ENCODE measurements at regions not wholly inside any gene's neighbourhood (a gene's known extent, or its start where the extent isn't known, plus 50 kb on each side); places are given as distances from the start of the nearest gene placed in this dataset.

DNA sequence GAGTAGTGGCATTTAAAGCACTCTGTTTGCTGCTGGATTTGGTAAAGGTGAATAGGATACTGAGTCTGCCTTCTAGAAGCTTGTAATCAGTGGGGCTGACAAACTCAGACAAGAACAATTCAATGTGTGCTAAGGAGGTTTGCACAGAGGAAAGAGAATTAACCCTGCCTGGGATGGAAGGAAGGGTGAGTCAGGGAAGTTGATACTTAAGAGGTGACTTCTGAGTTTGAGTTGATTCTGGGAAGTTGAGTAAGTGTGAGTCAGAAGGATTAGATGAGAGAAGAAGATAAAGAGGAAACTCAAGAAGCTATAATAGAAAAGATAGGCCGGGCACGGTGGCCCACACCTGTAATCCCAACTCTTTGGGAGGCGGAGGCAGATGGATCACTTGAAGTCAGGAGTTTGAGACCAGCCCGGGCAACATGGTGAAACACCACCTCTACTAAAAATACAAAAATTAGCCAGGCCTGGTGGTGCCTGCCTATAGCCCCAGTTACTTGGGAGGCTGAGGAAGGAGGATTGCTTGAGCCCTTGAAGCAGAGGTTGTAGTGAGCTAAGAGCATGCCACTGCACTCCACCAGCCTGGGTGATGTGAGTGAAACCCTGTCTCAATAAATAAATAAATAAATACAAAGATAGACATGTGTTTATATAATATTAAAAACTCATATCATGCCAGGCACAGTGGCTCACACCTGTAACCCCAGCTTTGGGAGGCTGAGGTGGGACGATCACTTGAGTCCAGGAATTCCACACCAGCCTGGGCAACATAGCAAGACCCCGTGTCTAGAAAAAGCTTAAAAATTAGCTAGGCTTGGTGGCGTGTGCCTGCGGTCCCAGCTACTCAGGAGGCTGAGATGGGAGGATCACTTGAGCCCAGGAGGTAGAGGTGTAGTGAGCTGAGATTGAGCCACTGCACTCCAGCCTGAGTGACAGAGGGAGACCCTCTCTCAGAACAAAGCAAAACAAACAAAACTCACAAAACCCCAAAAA, 126.8 kb upstream of the CPM start:
- no peak for DNase-seq
- Histone ChIP-seq H3K27me3 (ENCODE audit: insufficient read depth, low read depth, severe bottlenecking) (no peaks in the 10 kb centered on the region), H3K4me3 (ENCODE audit: low read depth, low read length) (no peak overlapping the region), H3K27ac (no peak overlapping the region), H3K36me3 (no peaks in the 10 kb centered on the region), H3K9me3 (ENCODE audit: severe bottlenecking) (no peaks in the 10 kb centered on the region)
- no peak for TF ChIP-seq CTCF (IDR thresholded peaks at IDR 0.05; ENCODE audit: low read depth, low read length)

DNA sequence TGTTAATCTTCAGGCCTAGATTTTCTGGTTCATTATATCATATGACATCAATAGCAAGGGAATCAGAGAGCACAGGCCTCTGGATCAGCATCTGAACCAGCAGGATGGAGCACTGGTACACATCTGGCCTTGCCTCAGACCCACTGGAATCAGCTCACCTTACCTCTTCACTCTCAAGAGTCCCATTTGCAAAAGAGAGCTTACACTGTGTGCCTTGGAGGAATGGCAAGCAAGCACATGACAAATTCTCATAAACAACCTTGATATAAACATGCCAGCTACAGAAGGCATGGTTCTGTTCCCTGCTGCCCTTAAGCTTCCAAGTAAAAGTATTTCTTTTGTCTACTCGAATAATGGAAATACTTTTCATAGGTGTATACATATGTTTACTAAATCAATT, 128.6 kb upstream of the CPM start:
- TF ChIP-seq CTCF (IDR thresholded peaks at IDR 0.05; ENCODE audit: low read depth, low read length), result no peak
- H3K4me3 ChIP-seq (ENCODE audit: low read depth, low read length), result no peak overlapping the region
- H3K36me3 ChIP-seq, result no peaks in the 10 kb centered on the region
- H3K27ac ChIP-seq, result no peak overlapping the region
- H3K27me3 ChIP-seq (ENCODE audit: insufficient read depth, low read depth, severe bottlenecking), result no peaks in the 10 kb centered on the region
- H3K9me3 ChIP-seq (ENCODE audit: severe bottlenecking), result no peaks in the 10 kb centered on the region
- DNase-seq, result no peak

- Histone ChIP-seq H3K9me3 (ENCODE audit: severe bottlenecking) (no peaks in the 10 kb centered on the region), H3K36me3 (no peaks in the 10 kb centered on the region), H3K4me3 (ENCODE audit: low read depth, low read length) (no peak overlapping the region), H3K27me3 (ENCODE audit: insufficient read depth, low read depth, severe bottlenecking) (no peaks in the 10 kb centered on the region), H3K27ac (no peak overlapping the region)
- no peak for TF ChIP-seq CTCF (IDR thresholded peaks at IDR 0.05; ENCODE audit: low read depth, low read length)
- DNase-seq, result no peak
Measured at GRCh38 chr12:69062621-69063237, 129.8 kb upstream of the CPM start.

- no peak for DNase-seq
- H3K9me3 ChIP-seq (ENCODE audit: severe bottlenecking), result no peaks in the 10 kb centered on the region
- H3K27me3 ChIP-seq (ENCODE audit: insufficient read depth, low read depth, severe bottlenecking), result no peaks in the 10 kb centered on the region
- no peak for TF ChIP-seq CTCF (IDR thresholded peaks at IDR 0.05; ENCODE audit: low read depth, low read length)
- no peak overlapping the region for H3K4me3 ChIP-seq (ENCODE audit: low read depth, low read length)
- no peak overlapping the region for H3K27ac ChIP-seq
- H3K36me3 ChIP-seq, result no peaks in the 10 kb centered on the region
Measured at GRCh38 chr12:69064734-69065443, 131.9 kb upstream of the CPM start.

- no peak for TF ChIP-seq CTCF (IDR thresholded peaks at IDR 0.05; ENCODE audit: low read depth, low read length)
- Histone ChIP-seq H3K4me3 (ENCODE audit: low read depth, low read length) (no peak overlapping the region), H3K36me3 (no peaks in the 10 kb centered on the region), H3K27ac (no peak overlapping the region), H3K27me3 (ENCODE audit: insufficient read depth, low read depth, severe bottlenecking) (no peaks in the 10 kb centered on the region), H3K9me3 (ENCODE audit: severe bottlenecking) (no peaks in the 10 kb centered on the region)
- DNase-seq, result no peak
Measured at GRCh38 chr12:69065775-69066174, 132.8 kb upstream of the CPM start.

Measured in WERI-Rb-1 (cell line).